ENCODE measurements at regions not wholly inside any gene's neighbourhood (a gene's known extent, or its start where the extent isn't known, plus 50 kb on each side); places are given as distances from the start of the nearest gene placed in this dataset.

DNA sequence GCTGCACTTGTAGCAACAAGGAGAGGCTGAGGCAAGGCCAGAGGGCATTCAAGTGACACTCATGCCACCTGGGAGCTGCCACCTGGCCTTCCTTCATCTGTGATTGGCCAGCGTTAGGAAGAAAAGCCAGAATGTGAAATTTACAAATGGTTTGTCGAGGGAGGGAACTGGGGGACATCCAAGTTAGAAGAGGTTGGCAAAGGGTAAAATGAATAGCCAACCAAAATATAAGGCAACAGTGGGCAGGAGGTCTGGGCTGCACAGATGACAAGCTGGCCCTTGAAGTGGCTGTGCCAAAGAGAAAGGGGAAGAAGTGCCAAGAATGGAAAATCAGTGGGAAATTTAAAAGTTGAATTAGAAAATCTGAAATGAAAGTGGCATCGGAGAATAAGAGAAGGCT lies 221.4 kb downstream of the C11orf91 start:
- no peak overlapping the region for H2AFZ ChIP-seq
- no peaks in the 10 kb centered on the region for H3K36me3 ChIP-seq (replicated peaks; ENCODE audit: insufficient read depth, low read depth)
- no peaks in the 10 kb centered on the region for H4K20me1 ChIP-seq (ENCODE audit: insufficient read depth, poor library complexity, severe bottlenecking)
- TF ChIP-seq CTCF (IDR thresholded peaks at IDR 0.05; ENCODE audit: poor library complexity) = no peak
- no peak for TF ChIP-seq EZH2 (IDR thresholded peaks at IDR 0.05; ENCODE audit: borderline replicate concordance)
- TF ChIP-seq EZH2phosphoT487 (IDR thresholded peaks at IDR 0.05; ENCODE audit: low read depth, severe bottlenecking, unreplicated experiment) = no peak
- 93% methylated on average over 3 of the region's 3 CpGs for WGBS (ENCODE audit: low lambda C conversion rate, missing lambda C conversion rate)
- no peaks in the 10 kb centered on the region for H3K9me3 ChIP-seq (ENCODE audit: low read depth)
- H3K79me2 ChIP-seq = no peaks in the 10 kb centered on the region
- no peak overlapping the region for H3K4me2 ChIP-seq
- H3K4me3 ChIP-seq = no peak overlapping the region
- no peaks in the 10 kb centered on the region for H3K9me2 ChIP-seq (replicated peaks; ENCODE audit: insufficient read depth)
- no peak overlapping the region for H3K27ac ChIP-seq
- H3K27me3 ChIP-seq = peaks cover 13% of the 10 kb centered on the region
- DNase-seq (ENCODE audit: low spot score) = no peak
- peaks cover 14% of the 10 kb centered on the region for H3K4me1 ChIP-seq (ENCODE audit: insufficient read depth)

DNA sequence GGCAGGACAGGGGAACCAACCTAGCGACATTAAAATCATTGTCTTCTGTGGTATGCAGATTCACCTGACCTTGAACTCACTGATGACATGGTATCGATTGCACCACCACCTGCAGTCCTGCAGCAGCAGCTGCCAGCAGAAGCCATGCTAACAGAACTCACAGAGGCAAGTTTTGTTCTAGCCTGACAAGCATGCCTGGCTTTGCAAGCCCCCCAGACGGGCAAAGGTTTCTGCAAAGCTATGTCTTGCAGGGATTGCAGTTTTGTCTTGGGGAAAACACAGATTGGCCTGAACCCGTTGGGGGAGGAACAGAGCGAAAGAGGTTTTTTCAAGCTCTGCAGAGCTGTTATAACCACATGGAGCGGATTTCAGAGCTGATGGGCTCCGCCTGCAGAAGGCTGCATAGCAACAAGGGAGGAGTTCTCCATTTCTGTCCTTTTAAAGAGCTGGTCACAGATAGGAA lies 221.0 kb downstream of the HIPK3 start:
- TF ChIP-seq CTCF (IDR thresholded peaks at IDR 0.05; ENCODE audit: poor library complexity) (no peak), EZH2phosphoT487 (IDR thresholded peaks at IDR 0.05; ENCODE audit: low read depth, severe bottlenecking, unreplicated experiment) (no peak), EZH2 (IDR thresholded peaks at IDR 0.05; ENCODE audit: borderline replicate concordance) (no peak)
- H3K27ac ChIP-seq = no peak overlapping the region
- no peak overlapping the region for H3K4me3 ChIP-seq
- H3K27me3 ChIP-seq = peaks cover 13% of the 10 kb centered on the region
- no peaks in the 10 kb centered on the region for H3K9me3 ChIP-seq (ENCODE audit: low read depth)
- no peaks in the 10 kb centered on the region for H4K20me1 ChIP-seq (ENCODE audit: insufficient read depth, poor library complexity, severe bottlenecking)
- peak overlapping the region; percentile 56 for H3K4me2 ChIP-seq
- H3K9me2 ChIP-seq (replicated peaks; ENCODE audit: insufficient read depth) = no peaks in the 10 kb centered on the region
- H3K4me1 ChIP-seq (ENCODE audit: insufficient read depth) = peaks cover 14% of the 10 kb centered on the region
- DNase-seq (ENCODE audit: low spot score) = peak; percentile 23
- 45% methylated on average over 7 of the region's 7 CpGs for WGBS (ENCODE audit: low lambda C conversion rate, missing lambda C conversion rate)
- no peak overlapping the region for H2AFZ ChIP-seq
- H3K79me2 ChIP-seq = no peaks in the 10 kb centered on the region
- no peaks in the 10 kb centered on the region for H3K36me3 ChIP-seq (replicated peaks; ENCODE audit: insufficient read depth, low read depth)

DNA sequence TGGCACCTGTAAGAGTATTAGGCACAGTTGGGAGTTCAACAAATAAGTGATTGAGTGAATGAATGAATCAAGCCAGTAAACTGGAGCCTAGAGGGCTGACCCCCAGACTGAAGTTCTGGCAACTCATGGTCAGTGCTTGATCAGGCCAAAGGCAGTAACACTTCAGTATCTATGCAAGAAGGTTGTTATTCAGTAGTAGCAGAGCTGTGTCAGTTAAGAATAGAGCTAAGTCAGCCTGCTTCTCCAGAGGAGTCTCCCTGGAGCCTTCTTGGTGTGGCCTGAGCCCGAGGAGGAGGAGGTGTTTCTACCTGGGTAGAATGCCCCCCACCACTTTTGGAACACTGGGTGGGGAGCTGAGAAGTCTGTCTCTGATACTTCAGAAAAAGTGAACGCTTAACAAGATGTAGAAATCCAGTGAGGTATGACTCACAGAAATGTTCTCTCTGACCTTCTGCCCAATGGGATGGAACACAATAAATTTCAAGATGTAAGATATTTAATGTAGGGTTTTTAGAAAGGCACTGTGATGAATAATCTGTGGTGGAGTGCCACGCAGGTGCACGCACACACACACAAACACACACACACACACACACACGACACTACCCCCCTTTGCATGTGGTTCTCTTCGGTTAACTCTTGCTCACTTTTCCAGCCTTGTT lies 219.9 kb downstream of the HIPK3 start:
- no peak for TF ChIP-seq EZH2phosphoT487 (IDR thresholded peaks at IDR 0.05; ENCODE audit: low read depth, severe bottlenecking, unreplicated experiment)
- TF ChIP-seq CTCF (IDR thresholded peaks at IDR 0.05; ENCODE audit: poor library complexity) = no peak
- no peak for TF ChIP-seq EZH2 (IDR thresholded peaks at IDR 0.05; ENCODE audit: borderline replicate concordance)
- 92% methylated on average over 6 of the region's 6 CpGs for WGBS (ENCODE audit: low lambda C conversion rate, missing lambda C conversion rate)

More for the DNA sequence above, 219.9 kb downstream of the HIPK3 start:
- Histone ChIP-seq H3K27ac (no peak overlapping the region), H3K36me3 (replicated peaks; ENCODE audit: insufficient read depth, low read depth) (no peaks in the 10 kb centered on the region), H3K9me3 (ENCODE audit: low read depth) (no peaks in the 10 kb centered on the region), H3K27me3 (peaks cover 13% of the 10 kb centered on the region), H4K20me1 (ENCODE audit: insufficient read depth, poor library complexity, severe bottlenecking) (no peaks in the 10 kb centered on the region), H2AFZ (no peak overlapping the region), H3K4me2 (no peak overlapping the region), H3K4me1 (ENCODE audit: insufficient read depth) (peaks cover 14% of the 10 kb centered on the region), H3K79me2 (no peaks in the 10 kb centered on the region), H3K4me3 (no peak overlapping the region), H3K9me2 (replicated peaks; ENCODE audit: insufficient read depth) (no peaks in the 10 kb centered on the region)
- no peak for DNase-seq (ENCODE audit: low spot score)

Data from hepatocyte (in vitro differentiated cells).